ENCODE measurements at regions not wholly inside any gene's neighbourhood (a gene's known extent, or its start where the extent isn't known, plus 50 kb on each side); places are given as distances from the start of the nearest gene placed in this dataset.

DNA sequence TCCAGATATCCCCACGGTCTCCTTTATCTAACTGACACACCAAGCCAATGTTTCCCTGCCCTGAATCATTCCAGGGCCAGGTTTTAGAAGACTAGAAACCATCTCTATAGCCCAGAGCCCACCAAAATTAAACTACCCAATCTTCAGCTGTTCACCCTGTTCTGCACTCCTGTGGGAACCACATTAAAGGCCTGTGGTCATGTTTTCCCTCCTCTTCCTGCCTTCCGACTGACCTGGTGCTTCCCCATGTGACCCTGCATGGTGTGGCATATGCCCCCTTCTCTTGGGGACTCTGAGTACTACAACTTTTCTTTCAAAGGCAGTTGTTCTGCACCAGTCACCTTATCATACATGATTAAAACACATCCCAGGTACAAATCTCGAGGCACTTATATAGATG lies 155.0 kb downstream of the TMEM200A start:
- TF ChIP-seq CTCF (IDR thresholded peaks at IDR 0.05) (no peak), POLR2AphosphoS5 (IDR thresholded peaks at IDR 0.05) (no peak), POLR2A (IDR thresholded peaks at IDR 0.05) (no peak)

All from gastroesophageal sphincter (tissue), 3 donors.